Activated T-cell treated with anti-CD3 and anti-CD28 coated beads, Interleukin-2, amount 50 U/mL, for 1 hour (primary cell): ENCODE measurements at regions not wholly inside any gene's neighbourhood (a gene's known extent, or its start where the extent isn't known, plus 50 kb on each side); places are given as distances from the start of the nearest gene placed in this dataset.
"Not testable (repeated sequence)": the region's sequence is repeated elsewhere in the genome, so short reads cannot be mapped to it uniquely, and the experiment has no call there.

Experiments used
- DNase-seq: peaks from one replicate; pipeline ENCODE4 v3.0.0-alpha.2; 2020

GRCh38 chr1:20432341-20432740 is 53.7 kb downstream of the CAMK2N1 start:
- DNase-seq, result no peak

- no peak for DNase-seq
Measured at GRCh38 chr1:20431176-20431460, 54.9 kb downstream of the CAMK2N1 start.

- peak; percentile 34 for DNase-seq
Measured at GRCh38 chr1:20430355-20431175, 55.4 kb downstream of the CAMK2N1 start.

- DNase-seq, result no peak
Measured at GRCh38 chr1:20429296-20429695, 56.7 kb downstream of the CAMK2N1 start.

- no peak for DNase-seq
Measured at GRCh38 chr1:20428841-20429240, 57.2 kb downstream of the CAMK2N1 start.

- DNase-seq, result no peak
Measured at GRCh38 chr1:20426923-20427322, 59.1 kb downstream of the CAMK2N1 start.

GRCh38 chr1:20426371-20426770 is 59.6 kb downstream of the CAMK2N1 start:
- no peak for DNase-seq

GRCh38 chr1:20425622-20426021 is 60.4 kb downstream of the CAMK2N1 start:
- no peak for DNase-seq

- DNase-seq, result no peak
Measured at GRCh38 chr1:20423169-20423795, 62.7 kb downstream of the CAMK2N1 start.

- DNase-seq, result no peak
Measured at GRCh38 chr1:20421441-20421840, 64.6 kb downstream of the CAMK2N1 start.

- DNase-seq, result no peak
Measured at GRCh38 chr1:20417581-20417980, 68.4 kb downstream of the CAMK2N1 start.

- no peak for DNase-seq
Measured at GRCh38 chr1:20416706-20417105, 69.3 kb downstream of the CAMK2N1 start.

- DNase-seq, result no peak
Measured at GRCh38 chr1:20413776-20414140, 72.3 kb downstream of the CAMK2N1 start.

- no peak for DNase-seq
Measured at GRCh38 chr1:20413136-20413775, 72.8 kb downstream of the CAMK2N1 start.

- DNase-seq, result no peak
Measured at GRCh38 chr1:20411196-20411980, 74.6 kb downstream of the CAMK2N1 start.

- no peak for DNase-seq
Measured at GRCh38 chr1:20410503-20410902, 75.5 kb downstream of the CAMK2N1 start.

- no peak for DNase-seq
Measured at GRCh38 chr1:20409971-20410370, 76.0 kb downstream of the CAMK2N1 start.

GRCh38 chr1:20409012-20409411 is 77.0 kb downstream of the CAMK2N1 start:
- DNase-seq, result no peak

- not testable (repeated sequence) for DNase-seq
Measured at GRCh38 chr1:20408133-20408650, 77.8 kb downstream of the CAMK2N1 start.

- DNase-seq, result no peak
Measured at GRCh38 chr1:20405893-20406604, 80.0 kb downstream of the CAMK2N1 start.

GRCh38 chr1:20405051-20405754 is 80.8 kb downstream of the CAMK2N1 start:
- DNase-seq, result no peak
